Loucy (cell line): ENCODE measurements at regions not wholly inside any gene's neighbourhood (a gene's known extent, or its start where the extent isn't known, plus 50 kb on each side); places are given as distances from the start of the nearest gene placed in this dataset.

Source experiments
- H2AFZ ChIP-seq: fragments of 200-600 bp; sonication (generic); 2 replicates; pipeline ENCODE4 v1.6.0; 2016; ENCODE audit warnings: antibody characterized with exemption, mild to moderate bottlenecking, low read length, moderate library complexity
- H3F3A ChIP-seq: fragments of 200-600 bp; 2 replicates; pipeline ENCODE4 v1.6.0; 2016; ENCODE audit warnings: antibody characterized with exemption, low read depth, mild to moderate bottlenecking
- H3K27me3 ChIP-seq: fragments of 200-600 bp; sonication (generic); 2 replicates; pipeline ENCODE4 v1.6.1; 2014; ENCODE audit warnings: low read length, mild to moderate bottlenecking; ENCODE audit not compliant: insufficient read depth, poor library complexity, severe bottlenecking
- H3K36me3 ChIP-seq: fragments of 200-600 bp; sonication (generic); 2 replicates; pipeline ENCODE4 v1.6.1; 2016; ENCODE audit warnings: low read length; ENCODE audit not compliant: insufficient read depth
- H3K4me1 ChIP-seq: fragments of 200-600 bp; sonication (generic); 2 replicates; pipeline ENCODE4 v1.5.1; 2014; ENCODE audit warnings: low read length, mild to moderate bottlenecking; ENCODE audit not compliant: insufficient read depth, poor library complexity, severe bottlenecking
- H3K4me2 ChIP-seq: fragments of 200-600 bp; sonication (generic); 2 replicates; pipeline ENCODE4 v1.6.0; 2014; ENCODE audit warnings: antibody characterized with exemption, low read length, low read depth, mild to moderate bottlenecking; ENCODE audit not compliant: poor library complexity, severe bottlenecking
- H3K4me3 ChIP-seq: fragments of 200-600 bp; sonication (generic); 2 replicates; pipeline ENCODE4 v1.5.1; 2014; ENCODE audit warnings: low read length, mild to moderate bottlenecking, mixed read lengths; ENCODE audit not compliant: poor library complexity, severe bottlenecking
- H3K79me2 ChIP-seq: fragments of 200-600 bp; sonication (generic); 2 replicates; pipeline ENCODE4 v1.6.1; 2014; ENCODE audit warnings: low read length; ENCODE audit not compliant: insufficient read depth
- H3K9ac ChIP-seq: fragments of 200-600 bp; sonication (generic); 2 replicates; pipeline ENCODE4 v1.6.0; 2014; ENCODE audit warnings: mild to moderate bottlenecking, low read depth, low read length, moderate library complexity; ENCODE audit not compliant: poor library complexity, severe bottlenecking
- H3K9me2 ChIP-seq: fragments of 200-600 bp; sonication (generic); replicated peaks from 2 replicates; pipeline ENCODE4 v1.6.1; 2016; ENCODE audit warnings: low read depth, low read length, mixed read lengths
- H3K9me3 ChIP-seq: fragments of 200-600 bp; sonication (generic); 2 replicates; pipeline ENCODE4 v1.6.1; 2014; ENCODE audit warnings: mild to moderate bottlenecking, antibody characterized with exemption, low read length, low read depth; ENCODE audit not compliant: insufficient read depth
- H4K20me1 ChIP-seq: fragments of 200-600 bp; sonication (generic); 2 replicates; pipeline ENCODE4 v1.6.0; 2014; ENCODE audit warnings: antibody characterized with exemption, low read length, mild to moderate bottlenecking; ENCODE audit not compliant: insufficient read depth, poor library complexity, severe bottlenecking
- EZH2phosphoT487 ChIP-seq: fragments of 200-600 bp; IDR thresholded peaks from 2 replicates; pipeline ENCODE4 v1.6.1; 2018; ENCODE audit warnings: antibody characterized with exemption, mild to moderate bottlenecking, moderate library complexity, borderline replicate concordance
- TF ChIP-seq, protein P1 (sequence below): fragments of 200-600 bp; sonication (generic); conservative IDR thresholded peaks from 2 replicates; pipeline ENCODE4 v1.5.1; 2014; ENCODE audit warnings: mild to moderate bottlenecking, antibody characterized with exemption, low read length

DNA sequence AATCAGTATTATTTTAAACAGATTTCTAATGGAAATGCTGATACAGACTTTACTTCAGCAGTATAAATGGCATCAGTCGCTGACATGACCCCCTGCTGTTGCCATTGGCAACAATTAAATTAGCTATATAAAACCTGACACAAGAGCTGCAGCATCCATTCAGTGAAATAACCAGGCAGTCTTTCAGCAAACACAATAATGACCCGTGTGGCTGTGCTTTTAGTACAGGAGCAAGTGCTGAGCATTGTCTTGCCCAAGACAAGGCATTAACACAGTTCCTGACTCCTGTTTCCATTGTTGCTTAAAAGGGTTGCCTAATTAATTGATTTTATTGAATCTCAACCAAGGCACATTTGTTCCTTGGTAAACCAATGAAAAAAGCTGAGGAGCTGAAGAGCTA lies 382.1 kb downstream of the HACE1 start:
- H3K4me1 ChIP-seq = no peaks in the 10 kb centered on the region
- TF ChIP-seq, protein P1, sequence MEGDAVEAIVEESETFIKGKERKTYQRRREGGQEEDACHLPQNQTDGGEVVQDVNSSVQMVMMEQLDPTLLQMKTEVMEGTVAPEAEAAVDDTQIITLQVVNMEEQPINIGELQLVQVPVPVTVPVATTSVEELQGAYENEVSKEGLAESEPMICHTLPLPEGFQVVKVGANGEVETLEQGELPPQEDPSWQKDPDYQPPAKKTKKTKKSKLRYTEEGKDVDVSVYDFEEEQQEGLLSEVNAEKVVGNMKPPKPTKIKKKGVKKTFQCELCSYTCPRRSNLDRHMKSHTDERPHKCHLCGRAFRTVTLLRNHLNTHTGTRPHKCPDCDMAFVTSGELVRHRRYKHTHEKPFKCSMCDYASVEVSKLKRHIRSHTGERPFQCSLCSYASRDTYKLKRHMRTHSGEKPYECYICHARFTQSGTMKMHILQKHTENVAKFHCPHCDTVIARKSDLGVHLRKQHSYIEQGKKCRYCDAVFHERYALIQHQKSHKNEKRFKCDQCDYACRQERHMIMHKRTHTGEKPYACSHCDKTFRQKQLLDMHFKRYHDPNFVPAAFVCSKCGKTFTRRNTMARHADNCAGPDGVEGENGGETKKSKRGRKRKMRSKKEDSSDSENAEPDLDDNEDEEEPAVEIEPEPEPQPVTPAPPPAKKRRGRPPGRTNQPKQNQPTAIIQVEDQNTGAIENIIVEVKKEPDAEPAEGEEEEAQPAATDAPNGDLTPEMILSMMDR = no peak
- no peak for TF ChIP-seq EZH2phosphoT487
- no peak overlapping the region for H2AFZ ChIP-seq
- no peaks in the 10 kb centered on the region for H3K9me2 ChIP-seq
- H3K9me3 ChIP-seq = no peaks in the 10 kb centered on the region
- H3K9ac ChIP-seq = no peak overlapping the region
- no peaks in the 10 kb centered on the region for H4K20me1 ChIP-seq
- no peaks in the 10 kb centered on the region for H3K27me3 ChIP-seq
- no peak overlapping the region for H3K4me2 ChIP-seq
- H3K36me3 ChIP-seq = no peaks in the 10 kb centered on the region
- no peaks in the 10 kb centered on the region for H3F3A ChIP-seq
- H3K4me3 ChIP-seq = no peak overlapping the region
- H3K79me2 ChIP-seq = no peaks in the 10 kb centered on the region

DNA sequence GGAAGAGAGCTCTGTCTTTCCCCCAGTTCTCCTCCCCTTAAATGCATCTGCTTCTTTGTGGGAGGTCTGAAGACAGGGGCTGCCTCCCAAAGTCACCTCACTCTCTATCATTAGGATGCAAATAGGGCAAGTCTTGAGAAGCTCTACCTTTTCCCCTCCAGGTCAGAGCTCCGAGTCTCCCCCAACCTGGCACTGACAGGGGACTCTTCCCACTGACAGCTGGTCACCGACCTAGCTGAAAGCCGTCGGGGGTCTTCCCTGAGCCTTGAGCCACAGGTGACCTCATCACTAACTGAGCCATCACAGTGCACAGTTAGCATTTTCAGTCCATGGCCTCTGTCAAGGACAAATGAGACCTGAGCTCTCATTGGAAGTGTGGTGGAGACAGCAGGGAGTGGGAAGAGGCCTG lies 386.7 kb downstream of the HACE1 start:
- no peaks in the 10 kb centered on the region for H3K79me2 ChIP-seq
- no peaks in the 10 kb centered on the region for H3K4me1 ChIP-seq
- H2AFZ ChIP-seq = no peak overlapping the region
- H4K20me1 ChIP-seq = no peaks in the 10 kb centered on the region
- H3K9me3 ChIP-seq = no peaks in the 10 kb centered on the region
- no peaks in the 10 kb centered on the region for H3K27me3 ChIP-seq
- H3K9me2 ChIP-seq = no peaks in the 10 kb centered on the region
- H3K36me3 ChIP-seq = no peaks in the 10 kb centered on the region
- H3F3A ChIP-seq = no peaks in the 10 kb centered on the region
- no peak overlapping the region for H3K4me2 ChIP-seq
- H3K9ac ChIP-seq = no peak overlapping the region
- no peak overlapping the region for H3K4me3 ChIP-seq
- TF ChIP-seq EZH2phosphoT487 = no peak
- TF ChIP-seq, protein P1 = no peak

DNA sequence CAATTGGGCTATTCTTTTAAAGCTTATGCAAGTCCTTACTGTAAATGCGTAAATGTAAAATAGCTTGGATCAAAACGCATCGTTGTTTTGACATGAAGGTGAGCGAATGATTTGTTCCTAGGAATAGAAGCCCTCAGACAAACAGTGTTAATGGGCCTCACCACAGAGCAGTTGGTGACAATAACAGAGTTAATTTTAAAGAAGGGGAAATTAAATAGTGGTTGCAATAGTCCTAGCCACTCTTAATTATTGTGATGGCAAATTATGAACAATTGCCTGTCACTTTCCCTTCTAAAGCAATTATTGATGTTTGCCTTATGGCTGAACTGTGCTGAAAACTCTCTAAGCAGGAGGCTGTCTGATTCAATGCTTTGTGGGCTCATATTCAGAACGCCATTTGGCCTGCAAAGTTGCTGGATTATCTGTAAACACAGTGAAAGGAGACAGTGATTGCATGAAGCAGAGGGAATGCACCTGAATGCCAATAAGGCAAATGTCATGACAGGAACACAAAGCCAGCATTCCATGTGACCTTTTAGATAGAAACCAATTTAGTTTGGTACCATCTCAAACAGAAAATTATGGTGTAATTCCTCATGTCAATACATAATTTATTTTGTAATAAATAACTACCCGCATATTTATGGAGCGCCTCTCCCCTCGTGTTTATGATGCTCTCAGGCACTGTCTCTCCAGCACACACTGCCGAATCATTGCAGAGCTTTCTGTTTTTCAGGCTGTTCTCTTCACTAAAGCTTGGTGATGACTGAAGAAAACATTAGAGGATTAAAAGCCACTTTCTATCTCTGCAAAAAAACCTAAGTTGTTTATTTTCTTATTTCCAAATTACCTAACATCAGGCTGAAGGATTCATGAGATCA lies 387.5 kb downstream of the HACE1 start:
- no peaks in the 10 kb centered on the region for H3K9me3 ChIP-seq
- no peaks in the 10 kb centered on the region for H3K27me3 ChIP-seq
- no peaks in the 10 kb centered on the region for H3F3A ChIP-seq
- TF ChIP-seq, protein P1 = no peak
- no peak for TF ChIP-seq EZH2phosphoT487
- no peak overlapping the region for H2AFZ ChIP-seq
- no peaks in the 10 kb centered on the region for H3K79me2 ChIP-seq
- H3K9ac ChIP-seq = no peak overlapping the region
- no peaks in the 10 kb centered on the region for H3K36me3 ChIP-seq
- H3K4me3 ChIP-seq = no peak overlapping the region
- H3K4me2 ChIP-seq = no peak overlapping the region
- H3K4me1 ChIP-seq = no peaks in the 10 kb centered on the region
- H4K20me1 ChIP-seq = no peaks in the 10 kb centered on the region
- H3K9me2 ChIP-seq = no peaks in the 10 kb centered on the region
